Endodermal cell (in vitro differentiated cells): ENCODE measurements at regions not wholly inside any gene's neighbourhood (a gene's known extent, or its start where the extent isn't known, plus 50 kb on each side); places are given as distances from the start of the nearest gene placed in this dataset.

Experiments used
- DNase-seq: peaks from one replicate; pipeline ENCODE4 v3.0.0-alpha.2; 2017
- H3K27ac ChIP-seq: 2 replicates; pipeline ENCODE4 v1.5.1; 2013; ENCODE audit warnings: mild to moderate bottlenecking, low read depth, low read length, moderate library complexity
- H3K27me3 ChIP-seq: 2 replicates; pipeline ENCODE4 v1.6.1; 2013; ENCODE audit warnings: mild to moderate bottlenecking, low read length, moderate library complexity; ENCODE audit not compliant: insufficient read depth, control insufficient read depth, poor library complexity, severe bottlenecking
- H3K36me3 ChIP-seq: 2 replicates; pipeline ENCODE4 v1.7.0; 2013; ENCODE audit warnings: mild to moderate bottlenecking, low read length, moderate library complexity; ENCODE audit not compliant: control insufficient read depth, insufficient read depth
- H3K4me1 ChIP-seq: one replicate; pipeline ENCODE4 v1.7.0; 2013; ENCODE audit warnings: low read length; ENCODE audit not compliant: control insufficient read depth, insufficient read depth
- H3K4me3 ChIP-seq: 2 replicates; pipeline ENCODE4 v1.5.1; 2013; ENCODE audit warnings: mild to moderate bottlenecking, low read length, moderate library complexity
- H3K9ac ChIP-seq: 2 replicates; pipeline ENCODE4 v1.6.1; 2013; ENCODE audit warnings: mild to moderate bottlenecking, low read length, moderate library complexity; ENCODE audit not compliant: poor library complexity, severe bottlenecking; ENCODE audit errors: extremely low read depth
- H3K9me3 ChIP-seq: 2 replicates; pipeline ENCODE4 v1.6.1; 2013; ENCODE audit warnings: mild to moderate bottlenecking, low read length, moderate library complexity; ENCODE audit not compliant: control insufficient read depth
- H3K27ac Mint-ChIP-seq: 2 replicates; pipeline ENCODE4 v1.8.0; 2020; ENCODE audit warnings: mixed read lengths
- H3K27me3 Mint-ChIP-seq: 2 replicates; pipeline ENCODE4 v1.8.0; 2021; ENCODE audit warnings: mild to moderate bottlenecking, mixed read lengths; ENCODE audit not compliant: insufficient read depth
- H3K36me3 Mint-ChIP-seq: 2 replicates; pipeline ENCODE4 v1.8.0; 2020; ENCODE audit warnings: low read depth, mixed read lengths
- H3K4me1 Mint-ChIP-seq: 2 replicates; pipeline ENCODE4 v1.8.0; 2020; ENCODE audit warnings: mixed read lengths
- H3K4me3 Mint-ChIP-seq: 2 replicates; pipeline ENCODE4 v1.8.0; 2020; ENCODE audit warnings: mild to moderate bottlenecking, moderate library complexity, mixed read lengths
- H3K9me3 Mint-ChIP-seq: 2 replicates; pipeline ENCODE4 v1.8.0; 2020; ENCODE audit warnings: mild to moderate bottlenecking, mixed read lengths
- WGBS, 2 experiments: methylation state at CpG; one replicate each; pipeline versions ENCODE4 v1.1.5 to v1.1.7; 2013; ENCODE audit warnings: missing lambda C conversion rate in 2 of 2, mixed read lengths in 1 of 2; ENCODE audit not compliant: insufficient coverage in 1 of 2, insufficient read length in 1 of 2; 5-methylcytosine and 5-hydroxymethylcytosine counted together
- TF ChIP-seq, protein P1 (sequence below): fragments of 200-600 bp; sonication (generic); conservative IDR thresholded peaks from 2 replicates; pipeline ENCODE4 v1.5.0; 2021; ENCODE audit warnings: antibody characterized with exemption, mild to moderate bottlenecking

DNA sequence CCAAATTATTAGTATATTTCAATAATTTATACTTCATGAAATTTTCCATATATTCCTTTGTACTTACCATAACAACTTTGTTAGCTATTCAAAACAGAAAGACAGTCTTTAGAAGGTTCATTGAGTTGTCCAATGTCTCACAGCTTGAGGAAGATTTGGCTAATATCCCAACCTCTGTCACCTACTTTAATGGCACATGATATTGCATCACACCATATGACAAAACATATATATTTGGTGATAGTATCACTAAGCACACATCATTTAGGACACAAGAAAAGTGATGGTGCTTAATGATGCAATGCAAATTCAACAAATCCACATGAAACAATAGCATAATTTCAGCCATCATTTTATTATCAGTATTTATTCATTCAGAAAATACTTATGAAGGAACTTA, 122.0 kb upstream of the BRINP3 start:
- no peaks in the 10 kb centered on the region for H3K36me3 Mint-ChIP-seq
- no peaks in the 10 kb centered on the region for H3K36me3 ChIP-seq
- H3K4me1 Mint-ChIP-seq: no peaks in the 10 kb centered on the region
- H3K9me3 ChIP-seq: no peaks in the 10 kb centered on the region
- no peak overlapping the region for H3K4me3 ChIP-seq
- H3K9me3 Mint-ChIP-seq: no peaks in the 10 kb centered on the region
- H3K27ac ChIP-seq: no peak overlapping the region
- no peak overlapping the region for H3K27ac Mint-ChIP-seq
- TF ChIP-seq, protein P1, sequence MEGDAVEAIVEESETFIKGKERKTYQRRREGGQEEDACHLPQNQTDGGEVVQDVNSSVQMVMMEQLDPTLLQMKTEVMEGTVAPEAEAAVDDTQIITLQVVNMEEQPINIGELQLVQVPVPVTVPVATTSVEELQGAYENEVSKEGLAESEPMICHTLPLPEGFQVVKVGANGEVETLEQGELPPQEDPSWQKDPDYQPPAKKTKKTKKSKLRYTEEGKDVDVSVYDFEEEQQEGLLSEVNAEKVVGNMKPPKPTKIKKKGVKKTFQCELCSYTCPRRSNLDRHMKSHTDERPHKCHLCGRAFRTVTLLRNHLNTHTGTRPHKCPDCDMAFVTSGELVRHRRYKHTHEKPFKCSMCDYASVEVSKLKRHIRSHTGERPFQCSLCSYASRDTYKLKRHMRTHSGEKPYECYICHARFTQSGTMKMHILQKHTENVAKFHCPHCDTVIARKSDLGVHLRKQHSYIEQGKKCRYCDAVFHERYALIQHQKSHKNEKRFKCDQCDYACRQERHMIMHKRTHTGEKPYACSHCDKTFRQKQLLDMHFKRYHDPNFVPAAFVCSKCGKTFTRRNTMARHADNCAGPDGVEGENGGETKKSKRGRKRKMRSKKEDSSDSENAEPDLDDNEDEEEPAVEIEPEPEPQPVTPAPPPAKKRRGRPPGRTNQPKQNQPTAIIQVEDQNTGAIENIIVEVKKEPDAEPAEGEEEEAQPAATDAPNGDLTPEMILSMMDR: no peak
- no peaks in the 10 kb centered on the region for H3K27me3 ChIP-seq
- DNase-seq: no peak
- no peak overlapping the region for H3K4me3 Mint-ChIP-seq
- H3K9ac ChIP-seq: no peak overlapping the region
- H3K4me1 ChIP-seq: no peaks in the 10 kb centered on the region
- H3K27me3 Mint-ChIP-seq: peaks cover 12% of the 10 kb centered on the region

DNA sequence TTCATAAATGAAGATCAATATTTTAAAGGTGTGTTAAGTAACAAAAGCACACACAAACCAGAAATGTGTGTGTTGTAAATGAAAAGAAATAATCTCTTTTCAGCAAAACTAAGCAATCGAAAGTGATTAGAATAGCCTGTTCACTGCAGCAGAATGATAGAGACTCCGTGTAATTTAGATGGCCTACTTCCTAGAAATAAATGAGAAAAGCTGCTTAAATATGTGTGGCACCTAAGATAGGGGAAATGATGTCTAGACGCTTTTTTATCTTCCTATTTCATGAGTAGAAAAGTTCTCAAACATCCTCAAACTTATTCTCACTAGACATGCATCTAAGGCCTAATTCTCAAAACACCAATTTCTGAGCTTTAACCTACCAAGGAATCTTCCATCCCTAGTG, 124.7 kb upstream of the BRINP3 start:
- H3K4me1 Mint-ChIP-seq: no peaks in the 10 kb centered on the region
- H3K27ac Mint-ChIP-seq: no peak overlapping the region
- no peaks in the 10 kb centered on the region for H3K36me3 Mint-ChIP-seq
- Histone ChIP-seq H3K27ac (no peak overlapping the region), H3K36me3 (no peaks in the 10 kb centered on the region), H3K4me3 (no peak overlapping the region), H3K9me3 (no peaks in the 10 kb centered on the region), H3K9ac (no peak overlapping the region), H3K27me3 (no peaks in the 10 kb centered on the region), H3K4me1 (no peaks in the 10 kb centered on the region)
- H3K9me3 Mint-ChIP-seq: no peaks in the 10 kb centered on the region
- no peak overlapping the region for H3K4me3 Mint-ChIP-seq
- TF ChIP-seq, protein P1: no peak
- 64% methylated on average over 3 of the region's 3 CpGs; no CpG with 5 or more reads in 1 of the 2 experiments for WGBS, 2 experiments
- no peak for DNase-seq
- no peaks in the 10 kb centered on the region for H3K27me3 Mint-ChIP-seq

DNA sequence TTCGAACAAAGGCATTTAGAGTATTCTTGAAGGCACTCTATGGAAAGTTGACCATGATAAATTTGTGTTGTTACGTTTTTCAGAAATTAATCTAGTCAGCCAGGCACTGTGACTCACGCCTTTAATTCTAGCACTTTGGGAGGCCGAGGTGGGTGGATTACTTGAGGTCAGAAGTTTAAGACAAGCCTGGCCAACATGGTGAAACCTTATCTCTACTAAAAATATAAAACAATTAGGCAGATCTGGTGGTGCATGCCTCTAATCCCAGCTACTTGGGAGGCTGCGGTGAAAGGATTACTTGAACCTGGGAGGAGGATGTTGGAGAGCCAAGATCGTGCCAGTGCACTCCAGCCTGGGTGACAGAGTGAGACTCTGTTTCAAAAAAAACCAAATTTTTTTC, 130.6 kb upstream of the BRINP3 start:
- Histone ChIP-seq H3K27me3 (no peaks in the 10 kb centered on the region), H3K9ac (no peak overlapping the region), H3K4me3 (no peak overlapping the region), H3K9me3 (no peaks in the 10 kb centered on the region), H3K27ac (no peak overlapping the region), H3K4me1 (no peaks in the 10 kb centered on the region), H3K36me3 (no peaks in the 10 kb centered on the region)
- DNase-seq: no peak
- WGBS, 2 experiments: 93 to 97% methylated on average over 6 of the region's 6 CpGs
- no peaks in the 10 kb centered on the region for H3K9me3 Mint-ChIP-seq
- no peak overlapping the region for H3K4me3 Mint-ChIP-seq
- no peaks in the 10 kb centered on the region for H3K36me3 Mint-ChIP-seq
- TF ChIP-seq, protein P1: no peak
- H3K4me1 Mint-ChIP-seq: no peaks in the 10 kb centered on the region
- no peaks in the 10 kb centered on the region for H3K27me3 Mint-ChIP-seq
- H3K27ac Mint-ChIP-seq: no peak overlapping the region
